K562 (cell line): ENCODE measurements at regions not wholly inside any gene's neighbourhood (a gene's known extent, or its start where the extent isn't known, plus 50 kb on each side); places are given as distances from the start of the nearest gene placed in this dataset.

Experiments used
- CBX8 ChIP-seq: fragments of 200-600 bp; sonication (generic); IDR thresholded peaks from 2 replicates; pipeline ENCODE4 v1.6.1; 2012; ENCODE audit warnings: borderline replicate concordance, mixed run types, low read depth, mild to moderate bottlenecking, moderate library complexity, mixed read lengths, low read length, control low read depth, inconsistent platforms; ENCODE audit not compliant: poor library complexity, severe bottlenecking; ENCODE audit errors: extremely low read depth
- FOS ChIP-seq: IDR thresholded peaks from 3 replicates; pipeline ENCODE4 v1.6.1; 2011; ENCODE audit not compliant: insufficient read length; ENCODE audit errors: extremely low read depth
- HMGXB4 ChIP-seq: sonication (generic); formaldehyde crosslinking; IDR thresholded peaks from 2 replicates; pipeline ENCODE4 v1.8.1; 2023; ENCODE audit warnings: mild to moderate bottlenecking, missing genetic modification reagents
- OTX1 ChIP-seq: fragments of 450-650 bp; formaldehyde crosslinking; IDR thresholded peaks from 2 replicates; pipeline ENCODE4 v1.4.0; 2022; ENCODE audit warnings: mild to moderate bottlenecking
- TARDBP ChIP-seq: fragments of 450-650 bp; IDR thresholded peaks from 2 replicates; pipeline ENCODE4 v1.6.1; 2016
- TGIF2 ChIP-seq: sonication (generic); formaldehyde crosslinking; IDR thresholded peaks from 2 replicates; pipeline ENCODE4 v1.8.1; 2022; ENCODE audit warnings: mild to moderate bottlenecking, missing genetic modification reagents, moderate library complexity
- ZNF174 ChIP-seq: fragments of 250-450 bp; sonication (Bioruptor Pico); IDR thresholded peaks from 2 replicates; pipeline ENCODE4 v1.4.0; 2020; ENCODE audit warnings: mild to moderate bottlenecking

GRCh38 chr13:111047326-111047725 is 67.8 kb upstream of the ARHGEF7 start:
- TF ChIP-seq ZNF174 (CRISPR knock-in tag), result no peak
- TF ChIP-seq TARDBP, result no peak
- TF ChIP-seq FOS, result no peak
- TF ChIP-seq CBX8, result no peak
- TF ChIP-seq HMGXB4 (CRISPR knock-in tag), result no peak
- TF ChIP-seq OTX1 (CRISPR knock-in tag), result no peak
- no peak for TF ChIP-seq TGIF2 (CRISPR knock-in tag)
